GM19324 (cell line): ENCODE measurements at regions not wholly inside any gene's neighbourhood (a gene's known extent, or its start where the extent isn't known, plus 50 kb on each side); places are given as distances from the start of the nearest gene placed in this dataset.

Source experiments
- ATAC-seq: cut with Tn5 transposase; IDR thresholded peaks from one replicate; pipeline ENCODE4 v1.9.1; 2021; ENCODE audit warnings: mild to moderate bottlenecking, moderate library complexity; ENCODE audit not compliant: unreplicated experiment, low FRiP score

DNA sequence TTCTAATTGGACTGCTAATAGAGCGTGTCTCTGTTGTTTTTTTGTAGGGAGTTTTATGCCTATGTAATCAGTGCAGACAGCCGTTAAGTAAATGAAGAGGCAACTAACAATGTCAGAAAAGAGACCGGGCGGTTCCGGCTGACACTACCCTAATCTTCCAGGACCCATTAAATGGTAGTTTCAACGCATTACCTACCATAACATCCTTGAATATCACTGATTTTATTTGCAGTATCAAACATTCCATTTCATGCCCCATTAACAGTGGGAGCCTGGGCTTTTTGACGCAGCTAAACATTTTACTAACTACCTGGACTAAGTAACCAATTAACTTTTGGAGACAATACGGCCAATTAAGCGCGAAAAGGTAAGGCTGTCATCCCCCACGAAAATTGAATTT, 832.9 kb upstream of the NR2F2 start:
- ATAC-seq, result no peak

DNA sequence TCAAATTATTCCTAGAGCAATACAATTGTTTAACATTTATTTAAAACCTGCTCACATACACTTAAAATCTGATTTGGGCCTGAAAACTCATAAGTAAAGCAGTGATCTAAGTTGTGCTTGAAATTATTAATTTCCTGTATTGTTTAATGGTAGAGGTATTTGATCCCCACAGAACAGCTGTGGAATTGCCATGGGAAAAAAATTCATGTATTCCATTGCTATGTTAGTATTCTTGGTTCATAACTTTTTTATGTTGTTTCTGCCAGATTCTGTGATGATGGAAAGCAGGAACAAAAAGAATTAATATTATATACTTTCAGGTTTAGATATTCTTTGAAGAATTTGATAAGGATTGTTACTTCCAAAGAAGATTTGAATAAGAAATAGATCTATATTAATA, 831.5 kb upstream of the NR2F2 start:
- ATAC-seq, result no peak

DNA sequence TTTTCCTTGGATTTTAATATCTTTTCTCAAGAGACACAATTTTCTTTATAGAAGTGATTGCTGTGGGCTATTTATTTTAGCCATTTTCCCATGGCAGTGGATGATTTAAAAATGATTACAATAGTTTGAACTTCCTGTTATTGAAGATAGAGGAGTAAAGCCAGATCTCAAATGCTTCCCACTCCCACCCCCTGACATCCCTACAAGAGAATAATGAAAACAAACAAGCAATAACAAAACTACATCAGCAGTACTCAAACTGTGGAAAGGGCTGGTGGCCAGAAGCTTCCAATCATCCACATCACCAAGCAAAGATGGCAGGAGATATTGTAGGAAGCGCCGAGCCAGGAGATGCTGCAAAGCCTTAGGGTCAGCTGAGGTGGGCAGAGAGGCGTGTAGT, 831.1 kb upstream of the NR2F2 start:
- ATAC-seq, result no peak

DNA sequence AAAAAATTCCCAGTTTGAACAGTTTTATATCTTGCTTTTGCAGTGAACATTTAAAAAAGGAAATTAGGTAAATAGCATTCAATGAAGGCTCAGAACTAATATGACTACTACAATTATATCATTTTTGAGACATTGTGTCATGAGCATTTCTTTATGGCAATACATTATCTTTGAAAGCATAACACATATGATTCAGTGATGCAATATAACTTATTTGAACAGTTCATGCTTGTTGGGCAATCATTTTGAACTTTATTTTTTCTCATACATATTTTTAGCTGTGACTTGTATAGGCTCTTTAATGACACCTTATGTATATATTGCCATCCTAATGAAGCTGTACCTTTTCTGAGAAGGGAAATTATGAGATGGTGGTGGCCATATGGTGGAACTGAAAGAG, 828.6 kb upstream of the NR2F2 start:
- ATAC-seq, result no peak

DNA sequence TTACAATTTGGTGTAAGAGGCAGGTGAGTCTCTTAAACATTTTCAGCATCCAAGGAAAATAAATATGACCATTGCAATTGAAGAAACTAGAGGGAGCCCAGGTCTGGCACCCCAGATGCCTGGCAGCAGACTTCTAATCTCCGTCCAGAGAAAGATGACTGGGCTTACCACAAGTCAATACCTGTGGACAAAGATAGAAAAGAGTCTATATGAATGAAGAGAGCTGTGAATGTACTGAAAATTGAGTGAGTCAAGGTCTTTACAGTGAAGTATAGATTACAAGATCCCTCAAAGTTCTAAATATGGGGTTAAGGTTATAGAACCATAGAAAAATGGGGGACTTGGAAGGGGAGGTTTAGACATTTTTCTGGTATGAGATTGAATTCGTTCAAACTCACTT, 827.4 kb upstream of the NR2F2 start:
- no peak for ATAC-seq

DNA sequence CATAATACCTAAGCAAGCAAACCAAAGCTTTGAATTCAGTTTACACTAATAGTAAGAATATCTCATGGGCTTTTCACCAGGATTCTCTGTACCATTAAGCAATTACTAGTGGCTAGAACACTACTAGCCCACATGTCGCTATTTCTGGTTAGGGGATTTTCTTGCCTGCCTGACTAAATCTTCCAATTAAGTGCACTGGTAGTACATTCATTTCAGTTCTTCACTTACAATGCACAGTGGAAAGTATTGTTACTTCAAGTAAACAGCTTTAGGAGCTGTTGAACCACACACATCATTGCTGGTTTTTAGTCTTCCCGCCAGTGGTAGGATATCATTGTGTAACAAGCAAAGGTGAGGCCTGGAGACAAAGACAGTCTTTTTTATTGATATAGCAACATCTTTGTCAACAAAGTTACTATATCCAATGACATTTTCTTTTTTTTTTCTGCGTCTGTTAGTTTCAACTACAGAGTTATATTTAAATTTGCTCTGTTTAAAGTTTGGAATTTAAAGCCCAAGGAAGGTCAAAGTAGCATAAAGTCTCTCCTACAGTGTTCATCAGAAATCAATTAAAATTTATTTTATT, 826.8 kb upstream of the NR2F2 start:
- ATAC-seq, result no peak

DNA sequence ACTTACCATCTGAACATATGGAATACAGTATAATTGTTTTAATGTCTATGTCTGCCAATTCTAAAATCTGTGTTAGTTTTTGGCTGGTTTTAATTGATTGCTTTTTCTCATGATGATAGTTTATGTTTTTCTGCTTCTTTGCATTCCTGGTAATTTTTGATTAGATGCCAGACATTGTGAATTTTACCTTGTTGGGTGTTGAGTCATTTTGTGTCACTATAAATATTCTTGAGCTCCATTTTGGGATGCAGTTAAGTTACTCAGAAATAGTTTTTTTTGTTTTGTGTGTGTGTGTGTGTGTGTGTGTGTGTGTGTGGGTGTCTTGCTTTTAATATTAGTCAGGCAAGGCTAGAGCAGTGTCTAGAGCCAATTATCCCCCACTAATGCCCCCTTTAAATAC, 818.8 kb upstream of the NR2F2 start:
- ATAC-seq, result no peak

DNA sequence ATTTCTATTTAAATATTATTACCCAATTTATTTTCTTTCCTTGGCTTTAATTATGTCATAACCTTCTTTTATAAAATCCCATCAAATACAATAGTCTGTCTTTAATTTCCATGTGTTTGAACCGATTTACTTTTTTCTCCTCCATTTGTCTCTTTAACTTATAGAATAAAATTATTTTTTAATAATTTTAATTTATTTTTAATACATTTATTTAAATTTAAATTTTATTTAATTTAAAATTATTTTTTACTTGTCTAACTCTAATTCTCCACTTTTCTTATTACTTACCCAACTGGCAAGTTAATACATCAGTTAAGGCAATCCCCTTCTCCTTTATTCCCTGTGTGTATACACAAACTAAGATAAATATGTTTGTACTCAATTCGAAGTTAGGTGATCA, 817.6 kb upstream of the NR2F2 start:
- ATAC-seq, result no peak

DNA sequence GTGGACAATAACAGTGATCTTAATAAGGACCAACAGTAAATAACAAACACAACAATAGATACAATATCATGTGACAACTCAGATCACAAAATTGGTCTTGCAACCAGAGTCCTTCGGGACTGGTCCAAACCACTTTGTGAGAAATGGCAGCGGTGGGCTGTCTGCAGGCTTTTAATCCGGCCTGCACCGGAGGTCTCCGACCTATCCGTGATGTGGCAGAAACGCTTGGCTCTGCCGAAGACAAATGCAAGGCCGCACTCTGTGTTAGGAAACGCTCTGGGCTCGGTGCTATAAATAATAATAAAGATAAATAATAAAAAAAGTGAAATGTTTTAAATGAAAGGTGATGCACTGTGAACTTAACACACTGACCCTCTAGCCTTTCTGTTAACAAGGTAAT, 810.6 kb upstream of the NR2F2 start:
- no peak for ATAC-seq

DNA sequence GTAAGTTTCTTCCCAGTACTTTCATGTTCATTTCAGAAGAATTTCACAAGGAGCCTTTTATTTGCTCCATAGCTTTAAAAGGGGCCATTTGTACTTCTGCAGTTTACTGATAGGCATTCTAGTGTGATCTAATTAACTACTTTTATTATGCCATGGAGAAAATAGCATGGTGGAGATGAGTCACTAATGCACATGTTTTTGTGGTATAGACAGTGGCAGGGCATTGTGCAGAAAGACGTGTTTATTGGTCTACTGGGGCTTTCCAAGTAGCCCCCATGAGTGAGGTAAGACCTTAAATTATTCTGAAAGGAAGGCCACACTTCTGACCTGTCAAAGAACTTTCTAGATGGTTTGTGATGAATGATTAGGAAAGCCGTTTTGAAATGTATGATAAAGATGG, 810.0 kb upstream of the NR2F2 start:
- no peak for ATAC-seq

DNA sequence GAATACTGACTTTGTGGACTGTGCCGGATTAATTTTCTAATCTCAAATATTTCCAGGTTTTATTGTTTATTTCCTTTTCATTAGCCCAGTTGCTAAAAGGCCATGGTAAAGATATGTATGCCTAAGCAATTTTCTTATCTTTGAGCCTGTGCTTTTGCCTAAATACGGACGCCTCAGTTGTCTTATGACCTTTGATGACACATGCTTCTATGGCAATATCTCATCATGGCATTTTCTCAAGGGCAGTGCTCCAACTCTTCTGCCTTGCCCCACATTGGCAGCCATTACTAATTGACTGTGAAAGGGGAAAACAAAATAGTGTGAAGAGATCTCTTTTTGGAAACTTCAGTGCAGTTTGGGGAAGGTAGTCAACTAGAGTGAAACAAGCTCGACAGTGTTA, 809.6 kb upstream of the NR2F2 start:
- ATAC-seq, result no peak

DNA sequence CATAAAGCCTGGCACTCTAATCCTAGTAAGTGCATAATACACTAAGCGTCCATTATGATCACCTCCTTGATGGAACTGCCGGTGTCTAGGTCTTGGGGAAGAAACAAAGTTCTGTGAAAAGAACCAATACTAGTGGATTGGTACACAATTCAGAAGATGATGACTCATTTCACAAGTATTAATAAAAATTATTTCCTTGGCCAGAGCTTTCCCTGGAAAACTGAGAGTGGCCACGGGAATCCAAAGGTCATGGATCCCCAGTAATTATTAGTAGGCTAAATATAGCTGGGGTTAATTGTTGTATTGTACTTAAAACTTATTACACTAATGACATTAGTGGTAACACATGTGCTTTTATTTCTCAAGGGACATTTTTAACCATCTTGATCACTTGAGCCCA, 808.0 kb upstream of the NR2F2 start:
- ATAC-seq, result no peak

DNA sequence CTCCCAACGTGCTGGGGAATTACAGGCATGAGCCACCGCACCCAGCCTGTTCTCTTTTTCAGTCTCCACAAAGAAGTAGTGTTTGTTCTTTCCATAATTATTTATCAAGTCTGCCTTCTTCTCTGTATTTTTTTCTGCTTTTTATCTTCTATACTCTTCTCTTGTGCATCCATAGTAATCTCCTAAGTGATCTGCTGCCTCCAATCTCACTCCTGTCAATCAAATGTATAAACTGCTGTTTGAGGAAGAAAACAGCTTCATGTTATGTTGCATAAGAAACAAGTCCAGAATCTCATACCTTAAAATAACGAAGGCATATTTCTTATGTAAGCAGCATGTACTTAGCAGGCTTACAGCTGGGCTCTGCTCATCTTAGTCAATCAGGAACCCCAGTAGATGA, 801.6 kb upstream of the NR2F2 start:
- ATAC-seq, result no peak

DNA sequence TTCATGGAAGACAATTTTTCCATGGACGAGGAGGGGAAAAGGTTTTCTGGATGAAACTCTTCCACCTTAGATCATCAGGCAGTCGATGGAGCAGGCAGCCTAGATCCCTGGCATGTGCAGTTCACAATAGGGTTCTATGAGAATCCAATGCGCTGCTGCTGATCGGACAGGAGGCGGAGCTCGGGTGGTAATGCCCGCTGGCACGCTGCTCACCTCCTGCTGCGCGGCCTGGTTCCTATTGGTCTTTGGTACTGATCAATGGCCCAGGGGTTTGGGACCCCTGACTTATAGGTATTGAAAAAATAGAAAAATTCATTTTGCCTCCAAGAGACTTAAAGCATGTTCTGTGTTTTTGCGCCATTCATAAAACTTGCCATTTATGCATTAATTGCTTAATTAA, 793.9 kb upstream of the NR2F2 start:
- ATAC-seq, result no peak

DNA sequence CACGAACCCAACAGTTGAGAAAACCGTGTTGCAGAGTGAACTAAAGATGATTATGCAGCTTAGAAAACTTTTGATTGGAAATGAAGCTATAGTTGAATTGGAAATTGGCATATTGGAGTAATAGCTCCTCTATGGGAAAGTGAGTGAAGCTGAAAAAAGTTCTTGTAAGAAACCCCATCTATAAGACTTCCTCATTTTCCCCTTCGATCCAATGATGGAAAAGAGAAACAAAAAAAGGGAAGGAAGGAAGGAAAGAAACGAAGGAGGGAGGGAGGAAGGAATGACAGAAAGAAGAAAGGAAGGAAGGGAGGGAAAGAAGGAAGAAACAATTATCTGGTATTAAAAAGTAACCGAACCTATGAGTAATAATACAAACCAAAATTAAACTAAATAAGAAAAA, 791.8 kb upstream of the NR2F2 start:
- ATAC-seq, result no peak

DNA sequence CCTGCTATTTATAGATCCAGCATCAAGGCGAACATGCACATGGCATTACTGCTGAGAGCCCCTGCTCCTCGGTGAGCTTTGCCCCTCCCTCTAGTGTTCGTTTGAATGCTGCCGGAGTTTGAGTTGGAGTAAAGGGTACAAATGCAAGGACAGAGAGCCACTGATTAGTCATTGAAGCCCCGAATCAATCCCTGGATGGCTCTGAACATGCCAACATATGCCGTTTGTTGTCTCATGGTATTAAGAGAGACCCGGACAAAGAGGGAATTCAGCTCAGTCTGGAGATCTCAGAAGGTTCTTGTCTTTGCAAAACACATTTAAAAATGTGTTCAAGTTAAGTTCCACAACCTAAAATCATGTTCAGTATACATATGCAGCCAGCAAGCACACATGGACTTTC, 789.2 kb upstream of the NR2F2 start:
- ATAC-seq, result no peak

DNA sequence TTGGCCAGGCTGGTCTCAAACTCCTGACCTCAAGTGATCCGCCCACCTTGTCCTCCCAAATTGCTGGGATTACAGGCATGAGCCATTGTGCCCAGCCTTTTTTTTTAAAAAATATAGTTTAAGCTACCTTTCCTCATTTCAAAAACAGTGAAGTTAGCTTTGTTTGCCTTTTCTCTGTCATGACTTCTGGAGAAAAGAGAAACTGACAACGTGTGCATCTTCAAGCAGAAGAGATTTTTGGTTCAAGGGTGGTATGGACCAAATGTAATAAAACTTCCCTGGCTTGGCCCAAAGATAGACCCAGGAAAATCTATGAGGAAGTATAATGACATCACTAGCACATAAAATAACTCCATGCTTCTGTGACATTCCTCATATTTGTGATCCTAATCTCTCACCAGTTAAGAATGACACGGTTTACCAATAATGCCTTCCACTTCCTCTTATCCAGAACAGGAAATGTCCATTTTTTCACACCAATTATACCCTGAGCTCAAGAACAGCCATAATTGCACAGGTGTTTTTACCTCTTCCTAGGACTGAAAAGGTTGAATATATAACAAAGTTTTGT, 781.2 kb upstream of the NR2F2 start:
- ATAC-seq, result no peak

DNA sequence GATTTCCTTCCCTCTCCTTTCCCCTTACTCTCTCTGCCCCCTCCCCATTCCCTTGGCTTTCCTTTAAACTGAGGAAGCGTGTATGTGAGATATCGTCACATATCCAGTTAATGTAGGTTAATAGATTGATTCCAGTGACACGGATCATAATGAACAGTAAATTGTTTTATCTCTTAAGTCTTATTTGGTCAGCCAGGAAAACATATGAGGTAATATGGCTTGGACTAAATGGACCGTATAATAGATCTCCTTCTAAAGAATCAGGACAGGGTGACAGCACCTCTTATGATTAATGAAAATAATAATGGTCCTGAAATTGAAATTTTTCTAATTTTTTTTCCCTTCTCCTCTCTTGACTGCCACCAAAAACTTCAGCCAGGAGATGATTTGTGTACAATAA, 779.8 kb upstream of the NR2F2 start:
- ATAC-seq, result no peak

DNA sequence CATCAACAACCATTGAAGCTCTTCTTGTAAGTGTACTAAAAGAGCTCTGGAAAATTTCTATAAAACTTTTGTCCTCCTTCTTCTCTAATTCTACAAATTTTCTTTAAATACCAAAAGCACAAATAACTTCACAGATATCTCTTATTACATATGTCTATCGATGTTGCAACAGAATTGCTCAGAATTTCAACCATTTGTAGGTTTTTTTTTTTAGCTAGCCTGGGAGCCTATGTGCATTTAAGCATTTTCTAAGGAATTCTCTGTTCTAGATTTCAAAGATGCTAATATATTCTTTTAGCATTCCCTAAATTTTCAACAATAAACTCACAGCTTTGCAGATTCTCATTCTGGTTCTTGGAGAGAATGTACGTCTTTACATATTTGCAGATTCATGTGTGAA, 774.3 kb upstream of the NR2F2 start:
- no peak for ATAC-seq

DNA sequence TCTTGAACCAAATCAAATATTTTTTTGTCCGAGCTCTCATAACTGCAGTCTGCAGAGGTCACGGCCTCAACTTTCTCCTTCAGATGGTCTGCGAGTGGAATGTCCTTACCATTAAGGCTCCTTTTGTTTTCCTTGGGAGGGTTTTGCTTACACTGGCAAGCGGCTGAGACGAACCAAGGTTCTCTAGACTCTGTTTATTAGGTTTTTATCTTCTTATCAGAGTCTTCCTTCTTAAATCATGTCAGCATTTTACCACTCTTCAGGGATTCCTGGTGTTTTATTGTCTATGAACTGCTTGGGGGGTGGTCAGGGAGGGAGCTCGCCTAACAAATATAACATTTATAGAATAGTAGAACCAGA, 773.7 kb upstream of the NR2F2 start:
- ATAC-seq, result no peak

DNA sequence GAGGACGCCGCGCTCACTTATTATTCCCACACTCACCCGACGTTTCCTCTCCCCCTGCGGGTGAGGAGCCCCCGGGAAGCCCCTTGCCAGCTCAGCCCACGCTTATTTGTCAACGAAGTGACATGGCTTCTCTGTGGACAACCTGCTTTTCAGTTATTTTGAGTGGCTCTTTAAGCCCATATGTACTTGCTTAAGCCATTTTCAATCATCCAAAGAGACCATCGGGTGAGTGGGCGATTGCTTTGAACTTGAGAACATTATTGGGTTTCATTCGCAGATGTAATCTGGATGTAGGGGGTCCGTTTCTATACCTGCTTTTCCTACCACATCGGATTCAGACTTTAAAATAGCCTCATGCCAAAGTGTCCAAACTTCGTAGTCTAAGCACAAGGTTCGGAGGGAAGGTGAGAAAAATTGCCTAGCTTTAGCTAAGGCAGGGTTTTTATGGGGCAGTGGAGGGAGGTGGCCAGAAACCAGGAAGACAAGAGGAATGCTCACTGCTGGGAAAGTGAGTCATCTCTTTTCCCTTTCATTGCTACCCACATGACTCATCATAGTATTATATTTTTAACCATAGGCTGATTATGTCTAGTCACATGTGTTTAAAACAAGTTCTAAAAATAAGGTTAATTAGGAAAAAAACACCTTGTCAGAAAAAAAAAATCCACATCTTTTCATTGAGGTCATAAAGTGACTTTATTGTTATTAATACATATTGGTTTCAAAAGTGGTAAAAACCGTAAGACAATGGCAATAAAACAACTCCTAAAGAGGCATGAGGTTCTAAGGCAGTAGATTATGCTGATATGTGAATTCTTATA, 773.1 kb upstream of the NR2F2 start:
- ATAC-seq, result no peak

DNA sequence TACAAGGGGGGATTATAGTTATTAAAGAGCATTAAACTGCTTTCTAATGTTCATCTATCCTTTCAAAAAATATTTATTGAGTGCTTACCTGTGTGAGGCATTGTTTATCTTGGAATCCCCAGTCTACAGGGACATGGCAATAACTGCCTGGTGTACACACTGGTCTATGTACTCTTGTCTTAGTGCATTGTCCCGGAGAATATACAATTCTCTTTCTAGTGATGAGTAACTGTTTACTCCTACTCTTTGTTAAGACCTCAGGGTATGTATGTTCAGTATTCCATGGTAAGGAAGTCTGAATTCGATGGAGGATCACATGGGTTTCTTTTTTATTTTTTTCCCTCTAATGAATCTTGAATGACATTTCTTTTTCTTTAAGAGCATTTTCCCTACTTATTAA, 772.4 kb upstream of the NR2F2 start:
- ATAC-seq, result no peak
